Fibroblast of villous mesenchyme (primary cell): ENCODE measurements at regions not wholly inside any gene's neighbourhood (a gene's known extent, or its start where the extent isn't known, plus 50 kb on each side); places are given as distances from the start of the nearest gene placed in this dataset.

Experiments used
- DNase-seq: peaks from one replicate; pipeline ENCODE4 v3.0.0-alpha.2; 2010; ENCODE audit warnings: low read depth
- H3K4me3 ChIP-seq: 2 replicates; pipeline ENCODE4 v1.5.1; 2011; ENCODE audit warnings: low read depth, mild to moderate bottlenecking, low read length
- TF ChIP-seq, protein P1 (sequence below): IDR thresholded peaks from 2 replicates; pipeline ENCODE4 v1.5.1; 2012; ENCODE audit warnings: low read depth, mild to moderate bottlenecking, low read length; ENCODE audit not compliant: insufficient read depth

DNA sequence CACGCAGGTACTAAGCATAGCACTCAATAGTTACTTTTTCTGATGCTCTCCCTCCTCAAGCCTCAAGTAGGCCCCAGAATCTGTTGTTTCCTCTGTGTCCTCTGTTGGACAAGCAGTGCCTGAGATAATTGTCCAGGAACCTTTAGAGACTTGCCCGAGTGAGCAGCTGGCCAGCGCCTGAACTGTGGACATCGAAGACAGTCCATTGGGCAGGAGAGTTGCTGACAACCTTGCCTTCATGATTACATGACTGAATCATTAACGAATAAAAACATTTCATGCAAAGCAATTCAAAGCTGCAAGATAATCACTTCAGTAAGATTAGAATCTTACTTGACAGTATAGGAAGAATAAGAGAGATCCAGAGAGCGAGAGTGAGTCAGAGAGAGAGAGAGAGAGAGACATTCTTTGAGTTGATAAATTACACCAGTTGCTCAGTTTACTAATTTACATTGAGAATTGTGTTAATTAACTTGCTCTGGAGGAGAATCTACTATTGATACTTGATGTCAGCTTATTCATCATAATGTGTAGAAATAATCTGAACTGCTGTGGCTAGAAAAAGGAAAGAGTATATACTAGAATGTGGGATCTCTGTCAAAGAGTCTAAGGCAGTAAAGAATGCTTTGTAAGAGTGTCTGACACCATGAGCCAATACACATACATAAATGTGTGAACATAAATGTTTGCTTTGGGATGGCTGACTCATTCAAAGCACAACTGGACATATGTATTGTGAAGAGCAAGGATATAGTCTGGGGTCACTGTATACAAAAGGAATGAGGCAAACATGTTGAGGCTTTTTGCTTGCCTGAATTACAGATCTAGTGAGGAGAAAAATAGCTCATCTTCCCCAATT is 216.0 kb downstream of the ZNF326 start:
- no peak overlapping the region for H3K4me3 ChIP-seq
- no peak for DNase-seq
- TF ChIP-seq, protein P1, sequence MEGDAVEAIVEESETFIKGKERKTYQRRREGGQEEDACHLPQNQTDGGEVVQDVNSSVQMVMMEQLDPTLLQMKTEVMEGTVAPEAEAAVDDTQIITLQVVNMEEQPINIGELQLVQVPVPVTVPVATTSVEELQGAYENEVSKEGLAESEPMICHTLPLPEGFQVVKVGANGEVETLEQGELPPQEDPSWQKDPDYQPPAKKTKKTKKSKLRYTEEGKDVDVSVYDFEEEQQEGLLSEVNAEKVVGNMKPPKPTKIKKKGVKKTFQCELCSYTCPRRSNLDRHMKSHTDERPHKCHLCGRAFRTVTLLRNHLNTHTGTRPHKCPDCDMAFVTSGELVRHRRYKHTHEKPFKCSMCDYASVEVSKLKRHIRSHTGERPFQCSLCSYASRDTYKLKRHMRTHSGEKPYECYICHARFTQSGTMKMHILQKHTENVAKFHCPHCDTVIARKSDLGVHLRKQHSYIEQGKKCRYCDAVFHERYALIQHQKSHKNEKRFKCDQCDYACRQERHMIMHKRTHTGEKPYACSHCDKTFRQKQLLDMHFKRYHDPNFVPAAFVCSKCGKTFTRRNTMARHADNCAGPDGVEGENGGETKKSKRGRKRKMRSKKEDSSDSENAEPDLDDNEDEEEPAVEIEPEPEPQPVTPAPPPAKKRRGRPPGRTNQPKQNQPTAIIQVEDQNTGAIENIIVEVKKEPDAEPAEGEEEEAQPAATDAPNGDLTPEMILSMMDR: no peak

DNA sequence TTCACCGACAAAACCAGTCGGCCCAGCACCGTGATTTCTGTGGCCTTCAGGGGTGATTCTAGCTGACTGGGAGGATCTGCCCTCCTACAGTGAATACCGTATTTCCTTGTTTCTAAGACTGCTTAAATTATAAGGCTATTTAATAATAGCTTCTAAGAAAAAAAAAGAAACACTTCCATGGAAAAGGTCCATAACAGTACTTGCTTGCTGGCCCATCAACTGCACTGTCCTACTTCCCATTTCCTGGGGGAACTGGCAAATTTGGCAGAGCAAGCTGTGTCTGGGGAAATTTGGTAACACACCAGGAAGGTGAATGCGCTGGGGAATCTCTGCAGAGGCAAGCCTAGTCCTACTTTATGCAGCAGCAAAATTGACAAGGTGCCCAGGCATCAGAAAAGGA is 214.0 kb downstream of the ZNF326 start:
- H3K4me3 ChIP-seq: no peak overlapping the region
- TF ChIP-seq, protein P1: no peak
- DNase-seq: no peak

DNA sequence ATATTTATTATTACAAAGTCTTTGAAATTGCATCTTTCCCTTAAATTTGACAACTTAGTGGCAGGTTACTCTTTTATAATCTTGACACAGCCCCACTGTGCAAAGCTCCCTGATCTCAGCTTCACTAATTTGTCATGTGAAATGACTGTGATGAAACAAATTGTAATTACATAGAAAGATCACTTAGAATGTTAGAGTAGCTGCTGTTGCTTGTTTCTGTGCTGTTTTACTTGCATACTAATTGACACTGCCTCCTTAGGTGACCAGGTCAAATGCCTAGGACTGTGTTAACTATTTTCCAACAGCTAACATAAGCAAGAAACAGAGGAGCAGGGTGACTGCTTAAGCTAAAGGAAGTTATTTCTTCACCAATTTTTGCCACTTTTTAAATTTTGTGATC is 211.3 kb downstream of the ZNF326 start:
- TF ChIP-seq, protein P1: no peak
- no peak for DNase-seq
- H3K4me3 ChIP-seq: no peak overlapping the region

DNA sequence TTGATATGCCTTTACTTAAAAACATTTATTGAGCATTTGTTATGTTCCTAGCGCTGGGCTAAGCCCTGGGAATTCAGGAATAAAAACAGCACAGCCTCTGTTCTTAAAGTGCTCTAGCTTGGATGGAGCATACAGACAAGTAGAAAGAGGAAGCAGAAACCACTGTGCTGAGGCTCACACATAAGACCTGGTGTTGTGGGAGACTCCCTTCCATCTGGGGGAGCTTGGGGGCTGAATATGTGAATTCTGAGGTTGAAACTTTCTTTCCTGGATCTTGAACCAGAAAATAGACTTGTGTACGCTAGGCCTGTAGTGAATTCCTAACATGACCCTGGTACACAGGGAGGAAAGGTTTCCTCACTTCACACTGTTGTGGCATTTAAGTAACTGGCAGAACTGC is 209.9 kb downstream of the ZNF326 start:
- TF ChIP-seq, protein P1: no peak
- no peak overlapping the region for H3K4me3 ChIP-seq

DNA sequence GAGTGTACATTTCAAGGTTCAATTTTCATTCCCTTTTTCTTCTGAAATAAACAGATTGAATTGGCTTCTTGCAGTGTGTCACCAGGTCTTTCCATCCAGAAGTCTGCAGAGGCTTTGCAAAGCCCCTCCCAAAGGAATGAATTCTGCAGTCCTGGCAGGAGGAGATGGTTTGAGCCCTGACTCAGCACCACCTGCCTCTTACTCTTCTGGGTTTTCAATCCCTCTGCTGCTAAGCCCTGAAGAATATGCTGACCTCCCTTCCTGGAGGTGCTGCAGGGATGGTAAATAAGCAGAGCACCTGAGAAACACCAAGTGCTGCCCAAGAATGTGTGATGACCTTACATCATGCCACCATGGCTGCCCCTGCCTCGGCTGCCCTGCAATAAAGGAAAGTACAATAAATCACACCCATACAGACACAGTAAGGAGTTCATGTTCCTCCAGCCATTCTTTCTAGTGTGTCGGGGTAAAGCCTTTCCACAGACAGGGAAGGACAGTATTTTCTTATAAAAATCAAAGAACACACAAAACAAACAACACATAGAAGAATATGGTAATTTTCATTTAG is 209.2 kb downstream of the ZNF326 start:
- no peak for DNase-seq
- no peak overlapping the region for H3K4me3 ChIP-seq
- TF ChIP-seq, protein P1: no peak

More for the DNA sequence above, 209.9 kb downstream of the ZNF326 start:
- DNase-seq: no peak

DNA sequence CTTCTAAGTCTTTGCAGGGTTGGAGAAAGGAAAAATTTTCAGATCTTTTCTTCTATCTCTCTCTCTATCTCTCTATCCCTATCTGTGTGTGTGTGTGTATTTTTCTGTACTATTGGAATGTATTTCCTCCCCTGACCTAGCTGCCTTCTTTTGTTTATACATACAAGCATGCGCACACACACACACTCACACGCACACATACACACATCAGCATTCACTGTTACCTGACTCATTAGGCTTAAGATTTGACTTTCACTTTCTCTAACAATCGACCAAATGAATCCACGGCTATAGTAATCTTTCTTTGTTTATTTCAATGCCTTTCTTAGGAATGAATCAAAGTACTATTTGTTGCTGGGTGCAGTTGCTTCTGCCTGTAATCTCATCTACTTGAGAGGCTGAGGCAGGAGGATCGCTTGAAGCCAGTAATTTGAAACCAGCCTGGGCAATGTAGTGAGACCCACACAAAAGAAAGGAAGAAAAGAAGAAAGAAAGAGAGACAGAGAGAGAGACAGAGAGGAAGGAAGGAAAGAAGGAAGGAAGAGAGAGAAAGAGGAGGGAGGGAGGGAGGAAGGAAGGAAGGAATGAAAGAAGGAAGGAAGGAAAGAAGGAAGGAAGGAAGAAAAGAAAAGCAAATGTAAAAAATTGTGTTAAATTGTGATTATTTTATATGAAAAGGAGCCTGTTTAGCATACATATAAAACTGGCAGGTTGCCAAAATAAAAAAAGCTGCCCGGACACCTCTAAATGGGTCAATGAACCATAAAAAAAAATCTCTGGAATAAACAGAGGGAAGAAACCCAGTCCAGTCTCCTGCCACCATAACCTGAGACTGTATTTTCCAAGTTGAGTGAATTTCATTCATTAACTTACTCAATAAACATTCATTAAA is 206.8 kb downstream of the ZNF326 start:
- no peak overlapping the region for H3K4me3 ChIP-seq
- peak; percentile 1 for DNase-seq
- TF ChIP-seq, protein P1: no peak
